ENCODE measurements at regions not wholly inside any gene's neighbourhood (a gene's known extent, or its start where the extent isn't known, plus 50 kb on each side); places are given as distances from the start of the nearest gene placed in this dataset.

DNA sequence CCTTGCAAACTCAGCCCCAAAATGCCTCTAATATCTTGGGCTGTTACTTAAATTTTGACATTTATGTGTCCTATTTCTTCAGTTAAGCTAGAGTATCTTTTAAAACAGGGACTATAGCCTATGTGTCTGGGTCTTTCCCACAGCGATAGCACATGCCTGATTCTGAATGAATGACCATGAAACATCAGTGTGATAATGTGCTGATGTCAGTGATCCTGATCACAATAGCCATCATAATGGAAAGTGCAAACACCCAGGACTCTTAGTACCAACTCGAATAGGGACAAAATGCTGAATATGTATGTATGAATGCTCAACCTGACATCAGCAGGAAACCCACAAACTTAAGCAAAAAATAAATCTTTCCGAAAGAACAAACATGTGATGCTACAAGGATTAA lies 537.4 kb downstream of the IGSF11 start:
- TF ChIP-seq, protein P1, sequence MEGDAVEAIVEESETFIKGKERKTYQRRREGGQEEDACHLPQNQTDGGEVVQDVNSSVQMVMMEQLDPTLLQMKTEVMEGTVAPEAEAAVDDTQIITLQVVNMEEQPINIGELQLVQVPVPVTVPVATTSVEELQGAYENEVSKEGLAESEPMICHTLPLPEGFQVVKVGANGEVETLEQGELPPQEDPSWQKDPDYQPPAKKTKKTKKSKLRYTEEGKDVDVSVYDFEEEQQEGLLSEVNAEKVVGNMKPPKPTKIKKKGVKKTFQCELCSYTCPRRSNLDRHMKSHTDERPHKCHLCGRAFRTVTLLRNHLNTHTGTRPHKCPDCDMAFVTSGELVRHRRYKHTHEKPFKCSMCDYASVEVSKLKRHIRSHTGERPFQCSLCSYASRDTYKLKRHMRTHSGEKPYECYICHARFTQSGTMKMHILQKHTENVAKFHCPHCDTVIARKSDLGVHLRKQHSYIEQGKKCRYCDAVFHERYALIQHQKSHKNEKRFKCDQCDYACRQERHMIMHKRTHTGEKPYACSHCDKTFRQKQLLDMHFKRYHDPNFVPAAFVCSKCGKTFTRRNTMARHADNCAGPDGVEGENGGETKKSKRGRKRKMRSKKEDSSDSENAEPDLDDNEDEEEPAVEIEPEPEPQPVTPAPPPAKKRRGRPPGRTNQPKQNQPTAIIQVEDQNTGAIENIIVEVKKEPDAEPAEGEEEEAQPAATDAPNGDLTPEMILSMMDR (IDR thresholded peaks at IDR 0.05; ENCODE audit: extremely low read depth, missing control alignments): no peak
- DNase-seq (ENCODE audit: low spot score): no peak

DNA sequence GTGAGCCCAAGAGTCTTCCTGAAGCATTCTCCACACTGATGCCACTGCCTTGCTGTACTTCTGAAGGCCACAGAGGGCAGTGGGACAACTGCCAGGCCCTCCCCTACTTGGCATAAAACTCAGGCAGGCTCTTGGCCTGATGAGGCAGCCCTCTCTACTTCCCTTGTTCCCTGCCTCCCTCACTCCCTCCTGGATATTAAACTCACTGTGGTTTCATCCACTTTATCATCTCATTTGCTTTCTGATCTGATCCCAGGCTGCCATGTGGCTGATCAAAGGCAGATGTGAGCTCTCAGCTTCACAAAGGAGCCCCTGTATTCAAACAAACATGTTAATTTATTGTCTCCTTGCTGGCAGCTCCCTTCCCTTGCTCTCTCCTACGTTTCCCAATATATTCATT lies 533.5 kb downstream of the IGSF11 start:
- no peak for DNase-seq (ENCODE audit: low spot score)
- TF ChIP-seq, protein P1 (IDR thresholded peaks at IDR 0.05; ENCODE audit: extremely low read depth, missing control alignments): no peak

DNA sequence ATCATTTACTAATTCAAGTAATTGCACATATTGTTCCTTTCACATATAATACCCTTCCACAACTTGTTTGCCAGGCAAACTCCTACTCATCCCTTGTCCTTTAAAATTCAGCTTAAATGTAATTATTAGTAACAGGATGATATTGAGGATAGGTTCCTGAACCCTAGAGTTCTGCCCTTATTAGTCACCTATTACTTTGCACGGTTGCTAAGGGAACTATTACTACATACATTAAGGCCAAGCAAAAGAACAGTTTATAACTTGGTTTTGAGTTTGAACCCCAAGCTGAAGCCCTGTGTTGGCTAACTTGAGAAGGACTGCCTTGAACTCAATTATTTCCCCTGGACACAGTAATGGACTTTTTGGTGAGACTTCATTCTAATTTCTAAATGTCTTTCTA lies 529.7 kb downstream of the IGSF11 start:
- TF ChIP-seq, protein P1 (IDR thresholded peaks at IDR 0.05; ENCODE audit: extremely low read depth, missing control alignments): no peak
- no peak for DNase-seq (ENCODE audit: low spot score)

DNA sequence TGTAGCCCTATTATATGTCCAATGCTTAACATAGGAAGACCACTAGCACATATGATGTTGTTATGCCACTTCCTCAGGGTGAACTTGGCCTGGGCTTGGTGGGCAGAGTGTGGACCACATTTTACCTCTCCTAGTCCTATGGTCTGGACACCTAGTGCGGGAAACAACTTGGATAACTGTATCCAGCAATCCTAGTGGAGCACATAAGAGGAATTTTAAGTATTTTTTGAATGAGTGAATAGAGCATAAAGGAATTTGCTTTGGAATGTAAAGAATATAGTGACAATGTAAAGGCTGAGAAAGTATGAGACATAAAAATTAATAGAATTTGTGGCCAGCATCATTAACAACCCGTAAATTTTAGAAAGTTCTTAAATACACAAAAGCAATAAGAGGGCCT lies 528.9 kb downstream of the IGSF11 start:
- TF ChIP-seq, protein P1 (IDR thresholded peaks at IDR 0.05; ENCODE audit: extremely low read depth, missing control alignments): no peak
- DNase-seq (ENCODE audit: low spot score): no peak

DNA sequence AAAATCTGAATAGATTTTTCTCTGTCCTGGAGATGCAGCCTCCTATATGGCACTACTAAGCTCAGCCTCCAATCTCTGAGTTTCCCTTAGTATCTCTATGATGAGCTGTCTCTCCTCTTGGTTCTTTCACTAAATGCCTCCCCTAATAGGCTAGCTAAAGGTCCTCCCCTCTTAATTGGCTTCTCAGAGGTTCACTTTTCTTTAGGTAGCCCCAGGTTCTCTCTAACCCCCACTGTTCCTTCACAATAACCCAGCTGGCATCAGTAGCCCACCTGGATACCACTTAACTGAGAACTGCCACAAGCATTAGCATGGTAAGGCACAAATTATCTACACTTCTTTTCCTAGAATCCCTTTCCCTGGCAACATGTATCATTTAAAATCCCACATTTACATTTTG lies 523.2 kb downstream of the IGSF11 start:
- TF ChIP-seq, protein P1 (IDR thresholded peaks at IDR 0.05; ENCODE audit: extremely low read depth, missing control alignments): no peak
- no peak for DNase-seq (ENCODE audit: low spot score)

DNA sequence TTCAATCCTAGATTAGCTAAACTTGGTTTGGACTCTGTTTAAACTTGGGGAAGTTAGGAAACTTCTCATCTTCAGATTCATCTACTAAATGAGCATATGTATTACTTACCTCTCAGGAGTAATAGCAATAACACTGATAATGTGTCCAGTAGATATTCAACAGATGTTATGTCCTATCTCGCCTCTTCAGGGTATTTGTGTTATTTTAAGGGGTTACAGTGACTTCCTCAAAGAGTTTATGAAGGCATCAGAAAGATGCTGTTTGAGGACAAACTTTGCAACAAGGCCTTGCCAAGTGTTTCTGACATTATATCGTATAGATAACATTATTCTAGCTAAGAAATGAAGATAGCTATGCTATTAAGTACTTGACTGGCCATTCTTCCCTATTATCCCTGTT lies 522.3 kb downstream of the IGSF11 start:
- TF ChIP-seq, protein P1 (IDR thresholded peaks at IDR 0.05; ENCODE audit: extremely low read depth, missing control alignments): no peak
- no peak for DNase-seq (ENCODE audit: low spot score)

DNA sequence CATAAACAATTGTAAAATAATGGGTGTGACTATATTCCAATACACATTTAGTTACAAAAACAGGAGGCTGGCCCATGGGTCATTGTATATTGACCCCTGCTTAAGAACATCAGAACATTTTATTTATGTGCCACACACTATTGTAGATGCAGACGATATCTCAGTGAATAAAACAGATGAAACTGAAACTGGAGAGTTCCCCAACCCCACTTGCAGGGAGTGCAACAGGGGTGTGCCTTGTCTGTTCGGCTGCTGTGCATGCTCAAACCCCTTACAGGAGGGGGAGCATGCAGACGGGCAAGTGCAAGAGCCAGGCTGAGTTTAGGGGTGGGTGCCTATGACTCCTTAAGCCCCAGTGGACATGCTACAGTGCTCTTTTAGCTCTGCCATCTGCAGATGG lies 509.6 kb downstream of the IGSF11 start:
- TF ChIP-seq, protein P1 (IDR thresholded peaks at IDR 0.05; ENCODE audit: extremely low read depth, missing control alignments): no peak
- DNase-seq (ENCODE audit: low spot score): no peak

All from GM20000 (cell line).